ENCODE measurements at regions not wholly inside any gene's neighbourhood (a gene's known extent, or its start where the extent isn't known, plus 50 kb on each side); places are given as distances from the start of the nearest gene placed in this dataset.

- DNase-seq (ENCODE audit: extremely low read depth, low read depth): no peak
- TF ChIP-seq, protein P1, sequence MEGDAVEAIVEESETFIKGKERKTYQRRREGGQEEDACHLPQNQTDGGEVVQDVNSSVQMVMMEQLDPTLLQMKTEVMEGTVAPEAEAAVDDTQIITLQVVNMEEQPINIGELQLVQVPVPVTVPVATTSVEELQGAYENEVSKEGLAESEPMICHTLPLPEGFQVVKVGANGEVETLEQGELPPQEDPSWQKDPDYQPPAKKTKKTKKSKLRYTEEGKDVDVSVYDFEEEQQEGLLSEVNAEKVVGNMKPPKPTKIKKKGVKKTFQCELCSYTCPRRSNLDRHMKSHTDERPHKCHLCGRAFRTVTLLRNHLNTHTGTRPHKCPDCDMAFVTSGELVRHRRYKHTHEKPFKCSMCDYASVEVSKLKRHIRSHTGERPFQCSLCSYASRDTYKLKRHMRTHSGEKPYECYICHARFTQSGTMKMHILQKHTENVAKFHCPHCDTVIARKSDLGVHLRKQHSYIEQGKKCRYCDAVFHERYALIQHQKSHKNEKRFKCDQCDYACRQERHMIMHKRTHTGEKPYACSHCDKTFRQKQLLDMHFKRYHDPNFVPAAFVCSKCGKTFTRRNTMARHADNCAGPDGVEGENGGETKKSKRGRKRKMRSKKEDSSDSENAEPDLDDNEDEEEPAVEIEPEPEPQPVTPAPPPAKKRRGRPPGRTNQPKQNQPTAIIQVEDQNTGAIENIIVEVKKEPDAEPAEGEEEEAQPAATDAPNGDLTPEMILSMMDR (IDR thresholded peaks at IDR 0.05; ENCODE audit: low read depth, low read length): no peak
These were observed 1143.6 kb upstream of the EPHA6 start for GRCh38 chr3:95670765-95671164.

DNA sequence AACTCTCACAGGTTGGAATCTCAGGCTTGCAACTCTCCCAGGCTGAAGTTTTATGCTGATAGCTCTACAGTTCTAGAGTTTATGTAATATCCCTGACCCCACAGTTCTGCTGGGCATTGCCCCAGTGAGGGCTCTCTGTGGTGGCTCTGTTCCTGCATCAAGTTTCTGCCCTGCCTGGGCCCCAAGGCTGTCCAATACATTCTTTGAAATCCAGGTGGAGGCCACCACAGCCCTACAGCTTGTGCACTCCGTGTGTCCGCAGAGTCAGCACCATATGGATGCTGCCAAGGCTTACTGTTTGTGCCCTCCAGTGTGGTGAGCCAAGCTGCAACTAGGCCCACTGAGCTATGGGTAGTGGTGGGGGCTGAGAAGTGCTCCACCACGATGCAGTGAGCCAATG is 1141.2 kb upstream of the EPHA6 start:
- DNase-seq (ENCODE audit: extremely low read depth, low read depth): no peak
- TF ChIP-seq, protein P1 (IDR thresholded peaks at IDR 0.05; ENCODE audit: low read depth, low read length): no peak

GRCh38 chr3:95705786-95706418 is 1108.5 kb upstream of the EPHA6 start:
- TF ChIP-seq, protein P1 (IDR thresholded peaks at IDR 0.05; ENCODE audit: low read depth, low read length): no peak
- DNase-seq (ENCODE audit: extremely low read depth, low read depth): no peak

GRCh38 chr3:95707268-95707667 is 1107.1 kb upstream of the EPHA6 start:
- DNase-seq (ENCODE audit: extremely low read depth, low read depth): no peak
- TF ChIP-seq, protein P1 (IDR thresholded peaks at IDR 0.05; ENCODE audit: low read depth, low read length): no peak

DNA sequence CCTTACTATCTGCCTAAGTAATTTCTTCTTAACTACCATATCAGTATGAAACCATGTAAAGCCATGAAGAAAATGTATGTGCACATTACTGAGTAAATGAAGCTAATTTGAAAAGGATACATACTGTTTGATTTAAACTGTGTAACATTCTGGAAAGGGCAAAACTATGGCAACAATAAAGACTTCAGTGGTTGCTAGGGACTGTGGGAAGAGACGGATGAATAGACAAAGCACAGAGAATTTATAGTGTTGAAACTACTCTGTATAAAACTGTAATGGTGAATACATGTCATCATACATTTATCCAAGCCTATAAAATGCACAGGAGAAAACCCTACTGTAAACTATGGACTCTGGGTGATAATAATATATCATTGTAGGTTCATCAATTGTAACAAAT is 1103.7 kb upstream of the EPHA6 start:
- TF ChIP-seq, protein P1 (IDR thresholded peaks at IDR 0.05; ENCODE audit: low read depth, low read length): no peak
- no peak for DNase-seq (ENCODE audit: extremely low read depth, low read depth)

- TF ChIP-seq, protein P1 (IDR thresholded peaks at IDR 0.05; ENCODE audit: low read depth, low read length): no peak
- DNase-seq (ENCODE audit: extremely low read depth, low read depth): no peak
These were observed 1102.6 kb upstream of the EPHA6 start for GRCh38 chr3:95711789-95712188.

DNA sequence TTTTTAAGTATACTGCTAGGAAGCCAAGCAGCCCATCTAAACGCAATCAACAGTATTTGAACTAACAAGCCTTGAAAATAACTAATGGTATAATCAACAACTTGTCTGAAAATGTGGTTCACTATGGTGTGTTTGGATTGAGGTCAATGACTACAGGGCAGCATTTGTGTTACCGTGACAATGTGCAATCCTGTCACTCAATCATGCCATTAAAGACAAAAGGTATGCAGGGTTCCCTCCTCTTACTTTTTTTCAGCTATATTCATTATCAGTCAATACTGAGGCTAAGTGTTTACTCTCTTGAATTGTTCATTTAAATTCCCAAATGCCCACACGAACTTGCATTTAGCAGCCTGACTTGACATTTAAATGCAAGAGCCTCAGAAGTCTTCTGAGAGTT is 1099.3 kb upstream of the EPHA6 start:
- DNase-seq (ENCODE audit: extremely low read depth, low read depth): no peak

More for the DNA sequence above, 1099.3 kb upstream of the EPHA6 start:
- TF ChIP-seq, protein P1 (IDR thresholded peaks at IDR 0.05; ENCODE audit: low read depth, low read length): no peak

Measured in AG09319 (cell line).